Stomach smooth muscle (tissue), 2 donors: ENCODE measurements at regions not wholly inside any gene's neighbourhood (a gene's known extent, or its start where the extent isn't known, plus 50 kb on each side); places are given as distances from the start of the nearest gene placed in this dataset.

Source experiments
- H3K27ac ChIP-seq: one replicate; pipeline ENCODE4 v1.7.0; 2013; ENCODE audit warnings: mild to moderate bottlenecking, low read length, inconsistent platforms
- H3K27me3 ChIP-seq, 2 donors: one replicate each; pipeline ENCODE4 v1.7.0; 2013; ENCODE audit warnings: low read length in 2 of 2; ENCODE audit not compliant: insufficient read depth in 2 of 2, control insufficient read depth in 1 of 2
- H3K36me3 ChIP-seq, 2 donors: one replicate each; pipeline ENCODE4 v1.7.0; 2013; ENCODE audit warnings: low read length in 2 of 2; ENCODE audit not compliant: control insufficient read depth in 2 of 2, insufficient read depth in 2 of 2
- H3K4me1 ChIP-seq: one replicate; pipeline ENCODE4 v1.7.0; 2013; ENCODE audit warnings: low read length; ENCODE audit not compliant: control insufficient read depth, insufficient read depth
- H3K4me3 ChIP-seq, 2 donors: one replicate each; pipeline ENCODE4 v1.7.0; 2013; ENCODE audit warnings: low read length in 2 of 2
- H3K9ac ChIP-seq, 2 donors: one replicate each; pipeline ENCODE4 v1.7.0; 2013; ENCODE audit warnings: low read length in 2 of 2, mild to moderate bottlenecking in 1 of 2
- H3K9me3 ChIP-seq, 2 donors: one replicate each; pipeline ENCODE4 v1.7.0; 2013; ENCODE audit warnings: low read length in 2 of 2; ENCODE audit not compliant: control insufficient read depth in 2 of 2
- donor health status: healthy.
- donor health status: Pancreatic carcinoma.

GRCh38 chr3:94256888-94257813 lies 194.3 kb downstream of the NSUN3 start:
- H3K27ac ChIP-seq = no peak overlapping the region
- H3K36me3 ChIP-seq = no peaks in the 10 kb centered on the region
- H3K4me1 ChIP-seq = no peaks in the 10 kb centered on the region
- H3K4me3 ChIP-seq = no peak overlapping the region
- H3K9me3 ChIP-seq = no peaks in the 10 kb centered on the region
- no peaks in the 10 kb centered on the region for H3K27me3 ChIP-seq
- no peak overlapping the region for H3K9ac ChIP-seq

- Histone ChIP-seq H3K36me3 (no peaks in the 10 kb centered on the region), H3K9me3 (no peaks in the 10 kb centered on the region), H3K9ac (no peak overlapping the region), H3K4me1 (no peaks in the 10 kb centered on the region), H3K4me3 (no peak overlapping the region), H3K27ac (no peak overlapping the region), H3K27me3 (no peaks in the 10 kb centered on the region)
Measured at GRCh38 chr3:94258851-94259250, 196.0 kb downstream of the NSUN3 start.

GRCh38 chr3:94259291-94259690 lies 196.4 kb downstream of the NSUN3 start:
- Histone ChIP-seq H3K27me3 (no peaks in the 10 kb centered on the region), H3K9me3 (no peaks in the 10 kb centered on the region), H3K4me1 (no peaks in the 10 kb centered on the region), H3K4me3 (no peak overlapping the region), H3K36me3 (no peaks in the 10 kb centered on the region), H3K9ac (no peak overlapping the region), H3K27ac (no peak overlapping the region)

DNA sequence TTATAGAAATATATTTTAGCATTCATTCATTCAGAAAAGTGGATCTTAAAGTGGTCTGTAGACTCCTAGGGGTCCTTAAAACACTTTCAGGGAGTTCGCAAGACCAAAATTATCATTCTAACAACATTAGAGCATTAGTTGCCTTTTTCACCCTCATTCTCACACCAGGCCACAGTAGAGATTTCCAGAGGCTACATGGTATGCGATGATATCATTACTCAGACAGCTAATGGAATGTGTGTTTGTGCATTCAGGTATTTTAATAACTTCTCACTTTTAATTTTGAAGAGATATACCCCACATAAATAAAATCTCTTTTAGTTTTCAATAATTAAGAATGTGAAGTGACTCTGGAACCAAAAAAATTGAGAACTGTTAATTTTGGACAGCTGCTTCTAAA lies 206.9 kb downstream of the NSUN3 start:
- H3K27ac ChIP-seq = no peak overlapping the region
- no peak overlapping the region for H3K9ac ChIP-seq
- no peak overlapping the region for H3K4me3 ChIP-seq
- no peaks in the 10 kb centered on the region for H3K36me3 ChIP-seq
- no peaks in the 10 kb centered on the region for H3K27me3 ChIP-seq
- H3K4me1 ChIP-seq = no peaks in the 10 kb centered on the region
- H3K9me3 ChIP-seq = no peaks in the 10 kb centered on the region

DNA sequence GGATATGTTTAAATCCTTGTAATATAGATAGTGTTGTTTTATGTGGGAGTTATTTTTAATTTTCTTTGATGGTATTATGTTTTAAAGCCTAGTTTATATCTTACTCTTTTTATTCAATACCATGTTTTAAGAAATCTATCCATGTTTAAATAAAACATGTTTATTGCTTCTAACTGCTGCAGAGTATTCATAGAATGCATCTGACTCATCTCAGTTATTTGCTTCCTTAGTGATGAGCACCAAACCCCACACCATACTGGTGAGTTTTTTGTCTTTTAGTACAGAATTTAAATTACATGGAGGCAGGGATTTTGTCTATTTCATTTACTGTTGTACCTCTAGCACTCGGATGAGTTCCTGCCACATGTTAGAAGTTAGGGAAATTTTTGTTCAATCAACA lies 209.2 kb downstream of the NSUN3 start:
- no peaks in the 10 kb centered on the region for H3K36me3 ChIP-seq

DNA sequence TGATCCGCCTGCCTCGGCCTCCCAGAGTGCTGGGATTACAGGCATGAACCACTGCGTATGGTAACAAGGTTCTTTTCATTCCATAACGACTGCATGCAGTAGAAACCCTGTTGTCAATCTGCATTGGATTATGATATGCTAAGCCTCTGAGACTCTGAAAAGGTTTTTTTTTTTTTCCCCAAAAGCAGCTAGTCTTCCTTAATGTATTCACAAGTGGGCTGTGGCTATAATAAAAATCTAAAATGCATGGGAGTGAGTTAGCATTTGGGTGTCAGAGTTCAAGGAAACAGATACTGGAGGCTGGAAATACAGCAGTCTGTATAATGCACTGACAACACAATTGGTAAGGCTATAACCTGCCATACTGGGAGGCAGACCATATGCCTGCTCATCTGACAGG lies 218.1 kb downstream of the NSUN3 start:
- H3K4me3 ChIP-seq = no peak overlapping the region
- no peaks in the 10 kb centered on the region for H3K36me3 ChIP-seq
- no peak overlapping the region for H3K27ac ChIP-seq
- no peaks in the 10 kb centered on the region for H3K9me3 ChIP-seq
- no peaks in the 10 kb centered on the region for H3K27me3 ChIP-seq
- H3K4me1 ChIP-seq = no peaks in the 10 kb centered on the region
- H3K9ac ChIP-seq = no peak overlapping the region

More for the DNA sequence above, 209.2 kb downstream of the NSUN3 start:
- no peaks in the 10 kb centered on the region for H3K4me1 ChIP-seq
- H3K9me3 ChIP-seq = no peaks in the 10 kb centered on the region
- no peak overlapping the region for H3K4me3 ChIP-seq
- no peaks in the 10 kb centered on the region for H3K27me3 ChIP-seq
- no peak overlapping the region for H3K27ac ChIP-seq
- H3K9ac ChIP-seq = no peak overlapping the region

DNA sequence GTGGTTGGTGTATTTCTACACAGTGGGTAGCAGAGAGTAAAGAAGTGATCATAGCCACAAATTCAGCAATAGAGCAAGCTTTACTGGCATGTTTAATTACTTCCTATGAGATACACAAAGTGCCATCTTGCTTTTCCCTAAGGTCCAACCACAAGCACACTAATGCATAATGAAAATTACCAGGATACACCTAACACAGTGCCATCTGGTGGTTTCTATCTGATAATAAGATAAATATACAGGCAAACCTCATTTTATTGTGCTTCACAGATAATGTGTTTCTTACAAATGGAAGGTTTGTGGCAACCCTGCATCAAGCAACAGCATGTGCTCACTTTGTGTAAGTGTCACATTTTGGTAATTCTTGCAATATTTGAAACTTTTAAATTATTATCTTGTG lies 223.0 kb downstream of the NSUN3 start:
- H3K4me3 ChIP-seq = no peak overlapping the region
- no peaks in the 10 kb centered on the region for H3K9me3 ChIP-seq
- H3K9ac ChIP-seq = no peak overlapping the region
- no peak overlapping the region for H3K27ac ChIP-seq
- no peaks in the 10 kb centered on the region for H3K36me3 ChIP-seq
- no peaks in the 10 kb centered on the region for H3K4me1 ChIP-seq
- no peaks in the 10 kb centered on the region for H3K27me3 ChIP-seq

DNA sequence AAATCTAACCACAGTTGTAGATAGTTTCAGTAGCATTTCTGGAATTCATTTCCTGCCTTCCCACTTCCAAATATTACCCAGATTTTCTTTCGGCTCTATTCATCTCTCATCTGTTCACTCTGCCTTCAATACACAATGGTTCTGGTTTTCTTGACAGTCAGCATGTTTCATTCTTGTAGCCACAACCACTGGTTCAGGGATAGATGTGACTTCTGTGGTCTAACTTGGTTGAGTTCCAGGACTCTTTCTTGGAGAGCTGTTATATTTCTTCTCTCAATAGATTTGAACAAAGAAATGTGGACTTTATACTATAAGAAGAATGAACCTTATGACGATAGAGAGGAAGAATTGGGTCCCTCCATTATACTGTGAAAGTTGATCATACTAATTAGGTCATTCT lies 228.8 kb downstream of the NSUN3 start:
- H3K27ac ChIP-seq = no peak overlapping the region
- H3K36me3 ChIP-seq = no peaks in the 10 kb centered on the region
- H3K9me3 ChIP-seq = no peaks in the 10 kb centered on the region
- H3K4me1 ChIP-seq = no peaks in the 10 kb centered on the region
- H3K27me3 ChIP-seq = no peaks in the 10 kb centered on the region
- H3K4me3 ChIP-seq = no peak overlapping the region
- H3K9ac ChIP-seq = no peak overlapping the region

- Histone ChIP-seq H3K4me3 (no peak overlapping the region), H3K27ac (no peak overlapping the region), H3K27me3 (no peaks in the 10 kb centered on the region), H3K9me3 (no peaks in the 10 kb centered on the region), H3K36me3 (no peaks in the 10 kb centered on the region), H3K4me1 (no peaks in the 10 kb centered on the region), H3K9ac (no peak overlapping the region)
Measured at GRCh38 chr3:94292151-94292550, 229.3 kb downstream of the NSUN3 start.

DNA sequence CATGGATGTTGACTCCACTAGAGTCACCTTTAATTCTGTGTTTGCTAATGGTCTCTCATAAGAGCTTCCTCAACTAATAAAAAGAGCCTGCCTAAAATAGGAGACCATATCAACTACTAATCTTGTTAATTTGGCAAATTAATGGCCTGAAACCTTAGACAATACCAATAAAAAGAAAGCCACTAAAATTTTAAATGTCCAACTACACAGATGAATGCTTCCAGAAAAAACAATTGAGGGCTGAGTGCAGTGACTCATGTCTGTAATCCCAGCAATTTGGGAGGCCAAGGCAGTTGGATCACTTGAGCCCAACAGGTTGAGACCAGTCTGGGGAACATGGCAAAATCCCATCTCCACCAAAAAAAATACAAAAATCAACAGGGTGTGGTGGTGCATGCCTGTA lies 230.9 kb downstream of the NSUN3 start:
- no peak overlapping the region for H3K27ac ChIP-seq
- no peaks in the 10 kb centered on the region for H3K4me1 ChIP-seq

DNA sequence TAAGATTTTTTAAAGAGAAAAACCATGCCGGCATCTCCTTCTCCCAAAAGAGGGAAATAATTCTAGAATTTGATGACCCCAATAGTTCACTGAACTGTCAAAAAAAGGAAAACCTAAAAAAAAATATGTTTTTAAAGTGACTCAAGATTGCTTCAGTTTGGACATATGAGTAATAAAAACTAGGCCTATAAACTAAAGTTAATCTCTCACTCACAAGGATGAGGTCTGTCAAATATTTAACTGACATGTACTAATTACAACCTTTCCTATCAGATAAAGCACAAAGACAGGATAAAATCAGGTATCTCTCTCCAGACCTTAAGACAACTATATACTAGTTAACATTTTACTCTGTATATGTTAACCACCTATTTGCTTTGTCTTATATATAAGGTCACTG lies 231.9 kb downstream of the NSUN3 start:
- Histone ChIP-seq H3K27ac (no peak overlapping the region), H3K27me3 (no peaks in the 10 kb centered on the region), H3K9me3 (no peaks in the 10 kb centered on the region), H3K4me3 (no peak overlapping the region), H3K9ac (no peak overlapping the region), H3K4me1 (no peaks in the 10 kb centered on the region), H3K36me3 (no peaks in the 10 kb centered on the region)

More for the DNA sequence above, 230.9 kb downstream of the NSUN3 start:
- Histone ChIP-seq H3K4me3 (no peak overlapping the region), H3K9ac (no peak overlapping the region), H3K9me3 (no peaks in the 10 kb centered on the region), H3K36me3 (no peaks in the 10 kb centered on the region), H3K27me3 (no peaks in the 10 kb centered on the region)
